Epithelial cell of prostate (primary cell): ENCODE measurements at regions not wholly inside any gene's neighbourhood (a gene's known extent, or its start where the extent isn't known, plus 50 kb on each side); places are given as distances from the start of the nearest gene placed in this dataset.

ENCODE experiments used
- DNase-seq: peaks from one replicate; pipeline ENCODE4 v3.0.0-alpha.2; 2011; ENCODE audit warnings: low read depth, low spot score
- H3K27ac ChIP-seq: fragments of 450-650 bp; 2 replicates; pipeline ENCODE4 v1.5.1; 2017; ENCODE audit warnings: mild to moderate bottlenecking

GRCh38 chr6:91317247-91317835 is 730.5 kb upstream of the MAP3K7 start:
- no peak overlapping the region for H3K27ac ChIP-seq
- DNase-seq, result no peak

GRCh38 chr6:91310178-91310577 is 723.3 kb upstream of the MAP3K7 start:
- no peak overlapping the region for H3K27ac ChIP-seq
- no peak for DNase-seq

- H3K27ac ChIP-seq, result no peak overlapping the region
- no peak for DNase-seq
Measured at GRCh38 chr6:91305755-91306154, 718.9 kb upstream of the MAP3K7 start.

DNA sequence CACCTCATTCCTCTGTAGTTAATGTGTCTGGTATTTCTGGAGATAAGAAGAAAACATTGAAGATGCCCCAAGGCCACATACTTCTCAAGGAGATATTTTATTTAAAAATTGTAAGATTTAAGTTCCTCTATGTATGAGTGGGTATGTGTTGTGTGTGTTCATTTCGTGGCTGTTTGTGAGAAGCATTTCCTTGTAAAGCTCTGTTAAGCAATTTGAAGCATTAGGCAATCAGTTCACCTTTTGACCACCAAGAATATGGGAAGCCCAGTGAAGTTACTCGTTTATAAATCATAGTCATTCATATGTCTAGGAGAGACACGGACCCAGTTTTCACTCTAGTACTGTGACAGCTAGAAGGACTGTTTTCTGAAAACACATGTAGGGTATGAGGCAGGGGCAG is 717.6 kb upstream of the MAP3K7 start:
- H3K27ac ChIP-seq, result no peak overlapping the region
- DNase-seq, result no peak

- no peak overlapping the region for H3K27ac ChIP-seq
- DNase-seq, result no peak
Measured at GRCh38 chr6:91303326-91303725, 716.5 kb upstream of the MAP3K7 start.

- no peak overlapping the region for H3K27ac ChIP-seq
- DNase-seq, result no peak
Measured at GRCh38 chr6:91299544-91300491, 712.9 kb upstream of the MAP3K7 start.

GRCh38 chr6:91298543-91299145 is 711.8 kb upstream of the MAP3K7 start:
- DNase-seq, result no peak

DNA sequence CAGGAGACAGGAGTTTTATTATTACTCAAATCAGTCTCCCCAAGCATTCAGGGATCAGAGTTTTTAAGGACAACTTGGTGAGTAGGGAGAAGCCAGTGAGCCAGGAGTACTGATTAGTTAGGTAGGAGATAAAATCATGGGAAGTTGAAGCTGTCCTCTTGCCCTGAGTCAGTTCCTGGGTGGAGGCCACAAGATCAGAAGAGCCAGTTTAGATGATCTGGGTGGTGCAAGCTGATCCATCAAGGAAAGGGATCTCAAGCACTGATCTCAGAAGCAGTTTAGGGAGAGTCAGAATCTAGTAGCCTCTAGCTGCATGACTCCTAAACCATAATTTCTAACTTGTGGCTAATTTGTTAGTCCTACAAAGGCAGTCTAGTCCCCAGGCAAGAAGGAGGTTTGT is 706.5 kb upstream of the MAP3K7 start:
- H3K27ac ChIP-seq, result no peak overlapping the region
- no peak for DNase-seq

More at GRCh38 chr6:91298543-91299145, 711.8 kb upstream of the MAP3K7 start:
- no peak overlapping the region for H3K27ac ChIP-seq

DNA sequence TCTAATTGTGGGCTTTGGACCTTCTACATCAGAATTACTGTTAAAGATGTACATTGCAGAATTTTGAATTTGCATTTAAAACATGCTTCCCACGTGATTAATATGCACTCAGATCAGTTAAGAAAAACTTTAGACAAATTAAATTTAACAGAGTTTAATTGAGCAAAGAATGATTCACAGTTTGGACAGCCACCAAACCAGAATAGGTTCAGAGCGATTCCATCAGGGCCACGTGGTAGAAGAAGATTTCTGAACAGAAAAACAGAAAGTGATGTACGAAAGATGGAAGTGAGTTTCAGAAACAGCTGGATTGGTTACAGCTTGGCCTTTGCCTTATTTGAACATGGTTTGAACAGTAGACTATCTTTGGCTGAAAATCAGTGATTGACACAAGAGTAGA is 704.2 kb upstream of the MAP3K7 start:
- no peak for DNase-seq
- no peak overlapping the region for H3K27ac ChIP-seq

GRCh38 chr6:91288741-91289140 is 701.9 kb upstream of the MAP3K7 start:
- DNase-seq, result no peak

GRCh38 chr6:91281901-91282300 is 695.0 kb upstream of the MAP3K7 start:
- no peak for DNase-seq
- H3K27ac ChIP-seq, result no peak overlapping the region

More at GRCh38 chr6:91288741-91289140, 701.9 kb upstream of the MAP3K7 start:
- H3K27ac ChIP-seq, result no peak overlapping the region

- no peak for DNase-seq
- H3K27ac ChIP-seq, result no peak overlapping the region
Measured at GRCh38 chr6:91280494-91280830, 693.6 kb upstream of the MAP3K7 start.

DNA sequence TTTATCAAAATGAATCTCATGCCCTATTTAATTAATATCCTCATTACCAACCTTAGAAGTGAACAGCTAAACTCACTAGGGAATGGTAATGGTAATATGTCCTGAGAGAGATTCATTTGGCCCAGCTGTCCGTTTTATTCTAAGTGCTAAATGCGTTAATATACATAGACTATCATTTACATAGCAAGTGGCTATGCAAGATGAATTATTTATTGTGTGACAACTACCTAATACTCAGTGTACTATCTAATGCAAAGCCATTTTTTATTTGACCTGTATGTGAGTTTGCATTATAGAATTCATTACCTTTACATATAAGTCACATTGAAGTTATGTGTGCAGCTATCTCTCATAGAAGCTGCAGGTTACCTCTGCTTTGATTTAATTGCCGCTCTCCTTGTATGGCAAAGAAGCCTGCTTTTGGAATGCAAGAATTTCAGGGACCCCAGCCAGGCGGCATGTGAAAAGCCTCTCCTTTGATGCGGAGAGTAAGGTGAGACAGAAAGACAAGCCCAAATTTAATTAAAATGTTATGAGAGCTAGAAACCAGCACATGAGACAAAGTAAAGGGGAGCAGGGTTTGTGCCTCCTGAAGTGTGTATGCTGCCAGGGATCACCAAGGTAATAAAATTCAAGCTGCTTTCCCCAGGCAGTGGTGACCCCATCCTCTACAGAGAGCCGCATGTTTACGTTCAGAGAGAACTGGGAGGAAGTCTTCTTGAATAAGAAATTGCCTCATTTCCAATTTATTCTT is 693.0 kb upstream of the MAP3K7 start:
- H3K27ac ChIP-seq, result no peak overlapping the region
- DNase-seq, result no peak

GRCh38 chr6:91278416-91278815 is 691.5 kb upstream of the MAP3K7 start:
- DNase-seq, result no peak
- H3K27ac ChIP-seq, result no peak overlapping the region

DNA sequence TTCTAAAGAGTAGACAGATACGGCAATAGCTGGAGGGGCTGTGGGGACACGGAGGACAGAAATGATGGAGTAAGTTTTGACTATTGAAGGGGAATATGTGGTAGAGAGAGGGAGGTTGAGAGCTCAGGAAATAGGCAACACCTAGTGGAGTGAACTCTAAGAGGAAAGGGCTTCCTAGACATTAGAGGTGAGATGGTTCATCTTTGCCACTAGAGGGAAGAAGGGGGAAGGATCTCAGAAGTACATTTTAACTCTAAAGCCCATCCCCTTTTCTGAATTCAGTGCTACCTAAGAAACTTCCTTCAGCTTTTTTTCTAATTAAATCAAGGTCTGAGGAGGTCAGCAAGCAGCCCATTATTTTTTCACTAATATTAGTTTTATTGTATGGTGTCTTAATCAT is 689.4 kb upstream of the MAP3K7 start:
- H3K27ac ChIP-seq, result no peak overlapping the region
- DNase-seq, result no peak

DNA sequence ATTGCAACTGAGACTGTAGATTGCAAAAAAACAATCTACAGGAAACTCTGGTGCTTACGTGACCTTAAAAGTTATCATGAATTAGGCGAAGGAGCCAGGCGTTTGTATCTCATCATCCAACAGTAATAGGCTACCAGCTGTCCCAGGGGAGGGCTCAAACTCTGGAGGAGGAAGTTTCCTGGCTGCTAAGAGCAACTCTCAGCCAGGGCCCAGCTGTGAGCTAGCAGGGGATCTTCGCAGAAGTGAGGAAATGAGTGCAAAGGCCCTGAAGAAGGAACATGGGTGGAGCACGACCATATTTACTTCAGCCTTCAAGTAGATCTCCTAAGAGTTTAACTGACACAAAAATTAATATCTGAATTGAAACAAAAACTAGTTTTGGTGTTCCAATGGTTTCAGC is 686.9 kb upstream of the MAP3K7 start:
- H3K27ac ChIP-seq, result no peak overlapping the region
- no peak for DNase-seq

- no peak overlapping the region for H3K27ac ChIP-seq
- no peak for DNase-seq
Measured at GRCh38 chr6:91271807-91272206, 684.9 kb upstream of the MAP3K7 start.

GRCh38 chr6:91268941-91269340 is 682.1 kb upstream of the MAP3K7 start:
- H3K27ac ChIP-seq, result no peak overlapping the region
- no peak for DNase-seq

GRCh38 chr6:91267246-91267645 is 680.4 kb upstream of the MAP3K7 start:
- DNase-seq, result no peak
- H3K27ac ChIP-seq, result no peak overlapping the region

DNA sequence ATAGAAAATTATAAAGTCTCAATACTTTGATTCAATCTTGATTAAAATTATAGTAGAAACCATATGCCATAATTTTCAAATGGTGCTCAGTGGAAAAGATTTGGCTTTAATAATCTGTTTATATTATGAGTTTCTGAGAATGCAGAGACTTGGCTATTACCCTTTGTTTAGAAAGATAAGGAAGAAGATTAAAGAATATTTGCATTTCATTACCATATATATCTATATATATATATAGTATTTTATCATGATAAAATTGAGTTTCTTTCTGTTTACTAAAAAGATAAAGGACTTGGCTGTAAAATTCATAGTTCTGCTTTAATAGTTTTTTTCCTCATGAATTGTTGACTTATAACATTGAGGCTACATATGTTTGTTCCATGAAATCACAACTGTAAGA is 679.3 kb upstream of the MAP3K7 start:
- H3K27ac ChIP-seq, result no peak overlapping the region
- DNase-seq, result no peak

GRCh38 chr6:91243436-91243835 is 656.6 kb upstream of the MAP3K7 start:
- H3K27ac ChIP-seq, result no peak overlapping the region
- DNase-seq, result no peak
